Neuron (in vitro differentiated cells): ENCODE measurements at regions not wholly inside any gene's neighbourhood (a gene's known extent, or its start where the extent isn't known, plus 50 kb on each side); places are given as distances from the start of the nearest gene placed in this dataset.

Experiments used
- H2AFZ ChIP-seq: one replicate; pipeline ENCODE4 v1.6.1; 2013; ENCODE audit warnings: low read depth, mild to moderate bottlenecking, inconsistent platforms, low read length, moderate library complexity
- H3K27me3 ChIP-seq: one replicate; pipeline ENCODE4 v1.6.1; 2013; ENCODE audit warnings: low read length; ENCODE audit not compliant: insufficient read depth
- H3K36me3 ChIP-seq: one replicate; pipeline ENCODE4 v1.6.1; 2013; ENCODE audit warnings: low read length; ENCODE audit not compliant: insufficient read depth
- H3K4me1 ChIP-seq: one replicate; pipeline ENCODE4 v1.6.1; 2013; ENCODE audit warnings: low read length; ENCODE audit not compliant: insufficient read depth
- H3K4me3 ChIP-seq: 2 replicates; pipeline ENCODE4 v1.5.1; 2013; ENCODE audit warnings: mild to moderate bottlenecking, low read length, moderate library complexity
- H3K9me3 ChIP-seq: one replicate; pipeline ENCODE4 v1.6.1; 2013; ENCODE audit warnings: low read length

DNA sequence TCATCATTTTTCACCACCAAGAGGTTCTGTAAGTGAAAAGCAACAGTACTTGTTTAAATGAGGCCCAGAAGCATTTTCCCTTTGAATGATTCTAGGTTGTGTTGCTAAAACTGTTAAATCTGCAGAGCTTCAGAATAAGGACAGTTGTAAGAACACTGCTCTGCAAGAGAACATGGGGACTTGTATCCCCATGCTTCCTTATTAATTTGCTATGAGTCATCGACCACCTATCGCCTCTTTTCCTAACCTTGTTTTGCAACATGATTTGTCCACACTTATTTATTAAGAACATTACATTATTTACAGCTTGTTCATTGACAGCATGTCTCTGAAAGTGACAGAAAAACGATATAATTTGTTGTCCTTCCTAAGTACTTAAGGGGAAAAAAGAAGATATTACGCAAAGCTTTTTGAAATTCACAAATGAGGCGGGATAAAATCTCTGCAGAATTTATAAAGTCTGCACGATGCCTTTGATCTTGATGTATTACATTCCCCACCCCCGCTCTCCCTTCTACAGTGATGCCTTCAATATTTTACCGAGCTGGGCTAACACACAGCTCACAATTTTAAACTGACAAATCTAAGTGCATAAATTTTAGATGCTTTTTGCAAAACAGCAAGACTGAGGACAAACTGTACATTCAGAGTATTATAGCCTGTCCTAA lies 220.0 kb upstream of the SPTLC3 start:
- Histone ChIP-seq H3K4me1 (no peaks in the 10 kb centered on the region), H3K27me3 (no peaks in the 10 kb centered on the region), H3K9me3 (no peaks in the 10 kb centered on the region), H3K4me3 (no peak overlapping the region), H3K36me3 (no peaks in the 10 kb centered on the region), H2AFZ (no peak overlapping the region)

DNA sequence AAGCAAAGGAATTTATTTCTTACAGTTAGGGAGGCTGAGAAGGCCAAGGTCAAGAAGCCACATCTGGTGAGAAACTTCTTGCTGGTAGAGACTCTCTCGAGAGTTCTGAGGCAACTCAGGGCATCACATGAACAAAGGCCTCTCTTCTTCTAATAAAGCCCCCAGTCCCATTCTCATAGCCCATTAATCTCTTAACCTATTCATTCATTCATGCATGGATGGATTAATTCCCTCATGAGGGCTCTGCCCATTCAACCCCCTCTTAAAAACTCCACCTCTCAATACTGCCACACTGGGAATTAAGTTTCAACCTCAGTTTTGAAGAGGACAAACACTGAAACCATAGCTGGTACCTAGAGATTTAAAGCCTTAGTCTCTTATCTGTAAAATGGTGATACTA lies 217.9 kb upstream of the SPTLC3 start:
- Histone ChIP-seq H3K36me3 (no peaks in the 10 kb centered on the region), H3K27me3 (no peaks in the 10 kb centered on the region), H2AFZ (no peak overlapping the region), H3K4me3 (no peak overlapping the region), H3K4me1 (no peaks in the 10 kb centered on the region), H3K9me3 (no peaks in the 10 kb centered on the region)

DNA sequence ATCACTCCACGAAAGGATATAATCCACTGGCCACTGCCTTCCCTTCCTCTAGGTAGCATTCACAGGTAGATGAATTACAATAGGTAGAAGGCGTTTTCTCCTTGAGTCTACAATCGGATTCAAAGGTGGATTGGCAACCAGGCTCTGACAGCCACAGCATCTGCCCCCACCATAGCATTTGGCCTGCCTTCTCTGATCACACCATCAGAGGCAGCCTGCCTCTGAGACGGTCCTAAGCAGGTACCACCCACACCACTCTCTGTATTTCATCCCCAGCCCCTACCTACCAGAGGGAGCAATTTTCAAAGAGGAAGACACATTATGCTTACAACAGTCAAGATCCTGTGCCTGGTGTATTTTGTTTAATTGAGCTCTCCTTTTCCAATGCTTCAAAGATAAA lies 210.5 kb upstream of the SPTLC3 start:
- no peaks in the 10 kb centered on the region for H3K9me3 ChIP-seq
- H3K36me3 ChIP-seq, result no peaks in the 10 kb centered on the region
- H2AFZ ChIP-seq, result no peak overlapping the region
- no peaks in the 10 kb centered on the region for H3K4me1 ChIP-seq
- H3K4me3 ChIP-seq, result no peak overlapping the region
- no peaks in the 10 kb centered on the region for H3K27me3 ChIP-seq

GRCh38 chr20:12808006-12808567 lies 200.7 kb upstream of the SPTLC3 start:
- Histone ChIP-seq H3K4me1 (no peaks in the 10 kb centered on the region), H3K36me3 (no peaks in the 10 kb centered on the region), H3K27me3 (no peaks in the 10 kb centered on the region), H2AFZ (no peak overlapping the region), H3K4me3 (no peak overlapping the region), H3K9me3 (no peaks in the 10 kb centered on the region)

DNA sequence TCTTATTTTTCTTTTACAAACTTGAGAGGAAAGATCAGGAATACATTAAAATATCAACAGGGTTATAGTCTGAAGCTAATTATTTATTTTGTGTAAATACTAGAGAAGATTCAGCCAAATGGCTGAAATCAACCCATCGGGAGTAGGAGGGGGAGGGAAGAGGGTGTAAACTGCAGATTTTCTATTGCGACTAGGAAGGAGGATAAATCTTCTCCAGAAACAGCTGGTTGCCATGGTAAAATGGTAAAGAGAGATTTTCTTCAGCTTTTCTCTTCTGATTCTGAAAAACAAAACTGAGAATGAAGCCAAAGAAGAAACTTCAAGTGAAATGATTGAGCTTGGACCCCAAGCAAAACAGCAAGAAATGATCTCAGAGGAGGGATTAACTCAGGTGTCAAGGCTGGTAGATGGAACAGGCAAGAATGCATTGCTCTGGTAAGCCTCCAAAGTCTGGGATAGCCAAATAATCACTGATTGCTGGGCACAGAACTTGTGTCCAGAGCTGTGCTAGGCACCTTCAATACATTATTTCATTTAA lies 193.5 kb upstream of the SPTLC3 start:
- Histone ChIP-seq H3K4me1 (no peaks in the 10 kb centered on the region), H3K27me3 (no peaks in the 10 kb centered on the region), H2AFZ (no peak overlapping the region), H3K9me3 (no peaks in the 10 kb centered on the region), H3K36me3 (no peaks in the 10 kb centered on the region), H3K4me3 (no peak overlapping the region)

DNA sequence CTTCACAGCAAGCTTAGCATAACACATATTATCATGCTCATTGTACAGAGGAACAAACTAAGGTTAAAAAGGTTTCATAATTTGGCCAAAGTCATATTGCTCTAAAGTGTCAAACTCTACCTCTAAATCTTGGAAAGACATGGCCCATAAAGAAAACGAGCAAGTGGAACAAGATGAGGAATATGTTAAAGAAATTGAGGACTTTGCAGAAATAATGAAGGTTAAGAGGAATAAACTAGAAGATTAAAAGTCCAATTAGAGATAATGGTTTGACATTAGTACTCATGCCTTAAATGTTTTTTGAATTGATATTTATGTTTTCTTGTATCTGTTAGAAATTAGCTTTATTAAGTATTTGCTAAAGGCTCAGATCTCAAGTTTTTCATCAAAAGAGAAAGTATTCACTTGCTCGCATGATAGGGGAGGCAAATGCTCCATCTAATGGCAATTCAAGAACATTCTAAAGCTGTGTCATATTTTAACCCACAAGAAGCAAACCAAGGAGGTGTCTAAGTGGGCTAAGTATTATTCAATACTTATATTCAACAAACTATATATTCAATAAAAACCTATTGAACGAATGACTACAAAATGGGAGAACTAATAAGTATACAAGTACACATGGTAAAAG lies 192.9 kb upstream of the SPTLC3 start:
- Histone ChIP-seq H3K36me3 (no peaks in the 10 kb centered on the region), H3K9me3 (no peaks in the 10 kb centered on the region), H3K27me3 (no peaks in the 10 kb centered on the region), H3K4me3 (no peak overlapping the region), H2AFZ (no peak overlapping the region), H3K4me1 (no peaks in the 10 kb centered on the region)

- Histone ChIP-seq H3K4me1 (no peaks in the 10 kb centered on the region), H3K4me3 (no peak overlapping the region), H3K27me3 (no peaks in the 10 kb centered on the region), H3K9me3 (no peaks in the 10 kb centered on the region), H3K36me3 (no peaks in the 10 kb centered on the region), H2AFZ (no peak overlapping the region)
Measured at GRCh38 chr20:12821249-12821648, 187.5 kb upstream of the SPTLC3 start.

DNA sequence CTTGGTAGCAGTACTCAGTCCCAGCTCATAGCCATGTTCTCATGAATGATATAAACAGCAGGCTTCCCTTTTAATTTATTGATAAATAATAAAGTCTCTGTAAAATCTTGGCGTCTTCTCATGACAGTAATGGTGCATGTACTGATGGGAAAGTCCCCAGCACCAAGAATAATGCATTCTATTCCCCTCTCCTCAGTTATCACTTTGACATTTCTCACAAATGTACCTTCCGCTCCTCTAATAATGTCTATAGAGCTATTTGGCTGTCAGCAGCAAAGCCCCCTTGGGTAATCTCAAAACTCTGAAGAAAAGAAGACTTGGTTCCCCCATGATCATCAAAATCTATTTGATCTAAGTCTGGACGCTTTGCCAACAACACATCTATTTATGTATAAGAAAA lies 185.0 kb upstream of the SPTLC3 start:
- H3K36me3 ChIP-seq, result no peaks in the 10 kb centered on the region
- no peak overlapping the region for H3K4me3 ChIP-seq
- no peak overlapping the region for H2AFZ ChIP-seq
- no peaks in the 10 kb centered on the region for H3K9me3 ChIP-seq
- no peaks in the 10 kb centered on the region for H3K4me1 ChIP-seq
- H3K27me3 ChIP-seq, result no peaks in the 10 kb centered on the region

DNA sequence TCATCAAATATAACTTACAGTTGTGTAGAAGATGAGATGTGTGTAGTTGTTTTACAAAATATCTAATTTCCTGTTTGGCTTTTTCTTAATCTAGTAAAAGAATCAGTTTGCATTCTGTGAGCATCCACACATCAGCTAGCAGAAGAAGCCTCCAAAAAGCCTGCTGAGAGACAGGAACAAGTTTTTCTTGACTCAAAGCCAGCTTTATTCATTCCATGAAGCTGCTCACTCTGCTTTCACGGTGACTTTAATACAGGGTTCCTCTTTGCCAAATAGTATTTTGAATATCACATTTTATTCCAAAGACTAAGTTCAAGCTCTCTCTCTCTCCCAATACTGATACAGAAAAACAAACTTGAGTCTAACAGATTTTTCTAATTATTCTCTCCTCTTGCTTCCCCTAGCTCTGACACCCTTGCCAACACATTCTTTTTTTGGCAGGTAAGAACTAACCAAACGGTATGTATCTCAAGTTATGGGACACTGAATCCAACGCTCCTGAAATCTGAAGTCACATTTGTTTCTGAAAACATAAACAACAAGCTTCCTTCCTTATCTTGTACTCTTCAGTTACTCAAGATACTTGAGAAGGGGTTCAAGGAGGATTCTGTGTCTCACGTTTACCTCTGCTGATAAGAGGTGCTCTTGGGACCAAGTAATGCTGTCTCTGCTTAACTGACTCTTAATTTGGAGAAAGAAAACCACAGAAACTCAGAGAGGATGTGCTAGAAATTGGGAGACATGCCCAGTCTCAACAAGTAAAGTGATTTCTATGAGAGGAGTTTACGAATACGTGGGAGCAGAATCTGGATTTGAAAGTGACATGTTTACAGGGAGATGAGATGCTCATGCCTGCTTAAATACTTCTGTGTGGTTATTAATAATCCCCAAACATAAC lies 184.2 kb upstream of the SPTLC3 start:
- no peaks in the 10 kb centered on the region for H3K36me3 ChIP-seq
- no peaks in the 10 kb centered on the region for H3K9me3 ChIP-seq
- no peak overlapping the region for H2AFZ ChIP-seq
- no peaks in the 10 kb centered on the region for H3K27me3 ChIP-seq
- H3K4me3 ChIP-seq, result no peak overlapping the region
- H3K4me1 ChIP-seq, result no peaks in the 10 kb centered on the region

GRCh38 chr20:12825226-12825595 lies 183.6 kb upstream of the SPTLC3 start:
- Histone ChIP-seq H2AFZ (no peak overlapping the region), H3K4me3 (no peak overlapping the region), H3K27me3 (no peaks in the 10 kb centered on the region), H3K4me1 (no peaks in the 10 kb centered on the region), H3K36me3 (no peaks in the 10 kb centered on the region), H3K9me3 (no peaks in the 10 kb centered on the region)

- Histone ChIP-seq H3K4me1 (no peaks in the 10 kb centered on the region), H3K9me3 (no peaks in the 10 kb centered on the region), H3K36me3 (no peaks in the 10 kb centered on the region), H2AFZ (no peak overlapping the region), H3K27me3 (no peaks in the 10 kb centered on the region), H3K4me3 (no peak overlapping the region)
Measured at GRCh38 chr20:12827816-12828385, 180.9 kb upstream of the SPTLC3 start.

DNA sequence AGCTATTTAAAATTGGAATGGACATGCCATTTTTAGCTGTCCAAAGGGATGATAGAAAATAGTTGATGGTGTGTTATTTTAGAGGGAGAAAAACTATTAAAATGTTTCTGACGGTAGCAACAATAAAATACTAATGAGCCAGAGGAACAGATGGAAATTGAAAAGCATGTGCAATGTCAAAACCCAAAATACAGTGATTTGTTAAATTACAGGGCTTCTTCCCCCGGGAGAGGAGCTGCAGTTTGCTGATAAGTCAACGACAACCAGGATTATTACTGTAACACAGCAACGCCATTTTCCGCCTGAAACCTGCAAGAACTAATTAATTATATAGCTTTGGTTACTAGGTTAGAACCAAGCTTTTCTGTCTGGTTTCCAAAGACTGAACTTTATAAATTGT lies 179.6 kb upstream of the SPTLC3 start:
- Histone ChIP-seq H3K27me3 (no peaks in the 10 kb centered on the region), H3K9me3 (no peaks in the 10 kb centered on the region), H3K4me1 (no peaks in the 10 kb centered on the region), H3K4me3 (no peak overlapping the region), H3K36me3 (no peaks in the 10 kb centered on the region), H2AFZ (no peak overlapping the region)

DNA sequence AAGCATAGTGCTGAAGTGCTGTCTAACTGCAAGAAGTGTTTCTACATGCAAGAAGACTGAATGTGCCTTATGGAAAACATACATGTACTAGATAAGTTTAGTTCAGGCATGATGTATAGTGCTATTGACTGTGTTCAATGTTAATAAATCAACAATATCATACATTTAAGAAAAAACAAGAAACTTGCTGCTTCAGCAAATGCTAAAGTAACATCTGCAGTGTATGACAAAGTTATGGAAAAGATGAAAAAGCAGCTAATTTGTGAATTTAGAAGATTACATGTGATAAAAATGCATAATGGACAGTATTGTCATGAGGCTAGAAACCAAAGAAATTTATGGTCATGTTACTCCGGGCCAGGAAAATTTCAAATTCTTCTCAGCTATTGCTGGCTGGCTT lies 174.9 kb upstream of the SPTLC3 start:
- no peak overlapping the region for H2AFZ ChIP-seq
- no peaks in the 10 kb centered on the region for H3K9me3 ChIP-seq
- H3K4me1 ChIP-seq, result no peaks in the 10 kb centered on the region
- H3K36me3 ChIP-seq, result no peaks in the 10 kb centered on the region
- no peaks in the 10 kb centered on the region for H3K27me3 ChIP-seq
- no peak overlapping the region for H3K4me3 ChIP-seq
